HFFc6 (cell line): ENCODE measurements at regions not wholly inside any gene's neighbourhood (a gene's known extent, or its start where the extent isn't known, plus 50 kb on each side); places are given as distances from the start of the nearest gene placed in this dataset.
A peak's percentile ranks its signal among the peaks of the same experiment; 100 is the strongest.

Experiments used
- DNase-seq: peaks from one replicate; pipeline ENCODE4 v3.0.0-alpha.2; 2018
- H3K27ac Mint-ChIP-seq: 2 replicates; pipeline ENCODE4 v1.8.0; 2020; ENCODE audit warnings: mild to moderate bottlenecking, mixed read lengths
- H3K27me3 Mint-ChIP-seq: 2 replicates; pipeline ENCODE4 v1.8.0; 2021; ENCODE audit warnings: mild to moderate bottlenecking, moderate library complexity, mixed read lengths; ENCODE audit not compliant: insufficient read depth
- H3K36me3 Mint-ChIP-seq: 2 replicates; pipeline ENCODE4 v1.8.0; 2021; ENCODE audit warnings: low read depth, mixed read lengths
- H3K4me1 Mint-ChIP-seq: 2 replicates; pipeline ENCODE4 v1.8.0; 2020; ENCODE audit warnings: low read depth, mixed read lengths
- H3K4me3 Mint-ChIP-seq: 2 replicates; pipeline ENCODE4 v1.8.0; 2020; ENCODE audit warnings: mild to moderate bottlenecking, moderate library complexity, mixed read lengths
- H3K9me3 Mint-ChIP-seq: 2 replicates; pipeline ENCODE4 v1.8.0; 2020; ENCODE audit warnings: mild to moderate bottlenecking, mixed read lengths
- TF ChIP-seq, protein P1 (sequence below): fragments of 200-600 bp; sonication (generic); IDR thresholded peaks from 2 replicates; pipeline ENCODE4 v1.5.0; 2021; ENCODE audit warnings: antibody characterized with exemption, mild to moderate bottlenecking

DNA sequence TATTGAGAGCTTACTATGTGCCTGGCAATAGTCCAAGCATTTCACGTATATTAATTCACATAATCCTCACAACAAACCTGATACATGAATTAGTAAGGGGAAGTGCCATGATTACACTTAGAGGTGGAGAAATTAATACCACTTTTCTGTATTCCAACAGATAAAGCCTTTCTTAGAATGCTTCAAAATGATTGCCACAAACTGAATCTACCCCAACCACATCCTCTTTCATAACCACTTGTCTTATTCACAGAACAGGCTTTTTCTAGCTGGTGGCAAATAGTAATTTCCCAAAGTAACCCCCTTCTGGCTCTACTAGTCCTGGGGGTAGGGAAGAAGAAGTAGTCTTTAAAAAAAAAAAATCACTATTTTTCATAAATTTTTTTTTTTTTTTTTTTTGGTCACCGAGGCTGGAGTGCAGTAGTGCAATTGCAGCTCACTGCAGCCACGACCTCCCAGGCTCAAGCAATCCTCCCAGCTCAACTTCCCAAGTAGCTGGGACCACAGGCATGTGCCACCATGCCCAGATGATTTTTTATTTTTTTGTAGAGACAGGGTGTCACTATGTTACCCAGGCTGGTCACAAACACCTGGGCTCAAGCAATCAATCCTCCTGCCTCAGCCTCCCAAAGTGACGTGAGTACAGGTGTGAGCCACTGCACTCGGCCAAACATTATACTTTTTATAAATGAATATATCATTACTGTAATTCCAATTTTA, 59.0 kb upstream of the ARID2 start:
- TF ChIP-seq, protein P1, sequence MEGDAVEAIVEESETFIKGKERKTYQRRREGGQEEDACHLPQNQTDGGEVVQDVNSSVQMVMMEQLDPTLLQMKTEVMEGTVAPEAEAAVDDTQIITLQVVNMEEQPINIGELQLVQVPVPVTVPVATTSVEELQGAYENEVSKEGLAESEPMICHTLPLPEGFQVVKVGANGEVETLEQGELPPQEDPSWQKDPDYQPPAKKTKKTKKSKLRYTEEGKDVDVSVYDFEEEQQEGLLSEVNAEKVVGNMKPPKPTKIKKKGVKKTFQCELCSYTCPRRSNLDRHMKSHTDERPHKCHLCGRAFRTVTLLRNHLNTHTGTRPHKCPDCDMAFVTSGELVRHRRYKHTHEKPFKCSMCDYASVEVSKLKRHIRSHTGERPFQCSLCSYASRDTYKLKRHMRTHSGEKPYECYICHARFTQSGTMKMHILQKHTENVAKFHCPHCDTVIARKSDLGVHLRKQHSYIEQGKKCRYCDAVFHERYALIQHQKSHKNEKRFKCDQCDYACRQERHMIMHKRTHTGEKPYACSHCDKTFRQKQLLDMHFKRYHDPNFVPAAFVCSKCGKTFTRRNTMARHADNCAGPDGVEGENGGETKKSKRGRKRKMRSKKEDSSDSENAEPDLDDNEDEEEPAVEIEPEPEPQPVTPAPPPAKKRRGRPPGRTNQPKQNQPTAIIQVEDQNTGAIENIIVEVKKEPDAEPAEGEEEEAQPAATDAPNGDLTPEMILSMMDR: no peak
- DNase-seq: no peak
- Mint-ChIP-seq H3K9me3 (no peaks in the 10 kb centered on the region), H3K36me3 (no peaks in the 10 kb centered on the region), H3K4me3 (no peak overlapping the region), H3K4me1 (peaks cover 12% of the 10 kb centered on the region), H3K27me3 (no peaks in the 10 kb centered on the region), H3K27ac (no peak overlapping the region)

DNA sequence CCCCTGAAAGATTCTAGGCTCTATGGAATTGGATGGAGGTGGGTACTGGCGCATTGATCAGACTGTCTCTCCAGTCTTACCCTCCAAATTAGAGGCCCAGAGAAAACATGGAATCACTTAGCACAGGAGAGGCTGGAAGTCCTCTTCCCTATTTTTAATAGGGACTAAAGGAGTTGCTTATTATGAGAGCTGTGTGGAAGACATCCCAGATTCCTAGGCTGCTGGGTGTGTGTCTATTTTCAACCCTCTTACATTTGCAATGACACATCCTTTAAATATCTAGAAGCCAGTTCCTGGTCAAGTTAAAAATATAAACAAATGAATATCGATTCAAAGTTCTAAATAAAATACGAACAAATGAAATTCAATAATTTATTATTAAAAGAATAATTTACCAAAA, 58.3 kb upstream of the ARID2 start:
- TF ChIP-seq, protein P1: no peak
- Mint-ChIP-seq H3K27me3 (no peaks in the 10 kb centered on the region), H3K9me3 (no peaks in the 10 kb centered on the region), H3K4me3 (no peak overlapping the region), H3K27ac (peak overlapping the region; percentile 30; the same call in 1 of the 2 replicates), H3K4me1 (peaks cover 12% of the 10 kb centered on the region), H3K36me3 (no peaks in the 10 kb centered on the region)
- peak; percentile 54 for DNase-seq

DNA sequence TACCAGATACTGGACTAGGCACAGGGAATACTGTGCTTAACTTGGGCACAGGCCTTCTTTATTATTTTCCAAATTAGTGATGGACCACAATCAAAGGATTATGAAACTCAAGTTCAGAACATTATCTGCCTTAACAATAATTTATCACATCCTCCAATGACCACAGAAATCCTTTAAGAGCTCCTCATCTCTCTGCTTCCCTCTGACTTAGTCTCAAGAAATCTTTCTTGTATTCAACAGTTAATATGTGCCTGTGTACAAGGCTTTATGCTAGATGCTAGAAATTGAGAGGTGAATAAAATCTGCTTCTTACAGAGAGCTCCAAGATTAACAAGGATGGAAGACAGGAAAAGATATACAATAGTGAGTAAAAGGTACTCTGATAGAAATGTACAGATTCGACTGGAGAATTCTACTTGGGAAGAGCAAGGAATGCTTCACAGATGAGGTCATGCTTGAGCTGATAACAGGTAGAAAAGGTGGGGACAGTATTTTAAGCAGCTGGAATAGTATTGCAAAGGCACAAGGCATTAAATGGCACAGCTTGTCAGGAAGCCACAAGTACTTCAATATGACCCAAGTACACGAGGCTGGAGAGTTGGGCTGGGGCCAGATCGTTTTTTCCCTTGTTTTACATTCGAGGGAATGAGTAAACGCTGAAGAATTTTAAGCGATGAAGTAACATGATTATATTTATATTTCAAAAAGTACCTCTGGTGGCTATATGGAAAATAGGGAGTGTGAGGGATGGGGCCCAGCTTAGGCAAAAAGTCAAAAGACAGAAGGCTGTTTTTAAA, 55.1 kb upstream of the ARID2 start:
- DNase-seq: peak; percentile 82
- Mint-ChIP-seq H3K9me3 (no peaks in the 10 kb centered on the region), H3K27me3 (no peaks in the 10 kb centered on the region; the same call in 1 of the 2 replicates), H3K36me3 (no peaks in the 10 kb centered on the region), H3K4me3 (no peak overlapping the region), H3K27ac (no peak overlapping the region), H3K4me1 (peaks cover 6% of the 10 kb centered on the region)
- TF ChIP-seq, protein P1: no peak

DNA sequence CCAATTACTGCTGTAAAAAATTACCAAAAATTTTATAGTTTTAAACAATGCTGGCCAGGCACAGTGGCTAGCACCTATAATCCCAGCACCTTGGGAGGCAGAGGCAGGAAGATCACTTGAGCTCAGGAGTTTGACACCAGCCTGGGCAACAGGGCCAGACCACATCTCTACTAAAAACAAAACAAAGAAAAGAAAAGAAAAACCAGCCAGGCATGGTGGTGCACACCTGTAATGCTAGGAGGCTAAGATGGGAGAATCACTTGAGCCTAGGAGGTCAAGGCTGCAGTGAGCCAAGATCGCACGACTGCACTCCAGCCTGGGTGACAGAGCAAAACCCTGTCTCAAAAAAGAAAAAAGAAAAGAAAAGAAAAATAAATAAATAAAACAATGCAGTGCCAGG, 54.0 kb upstream of the ARID2 start:
- H3K4me1 Mint-ChIP-seq: peaks cover 6% of the 10 kb centered on the region
- H3K4me3 Mint-ChIP-seq: no peak overlapping the region
- peaks cover 4% of the 10 kb centered on the region for H3K27me3 Mint-ChIP-seq
- H3K27ac Mint-ChIP-seq: no peak overlapping the region
- no peaks in the 10 kb centered on the region for H3K36me3 Mint-ChIP-seq
- TF ChIP-seq, protein P1: no peak
- DNase-seq: no peak
- no peaks in the 10 kb centered on the region for H3K9me3 Mint-ChIP-seq
